ENCODE measurements at regions not wholly inside any gene's neighbourhood (a gene's known extent, or its start where the extent isn't known, plus 50 kb on each side); places are given as distances from the start of the nearest gene placed in this dataset.

- H3K36me3 ChIP-seq (ENCODE audit: control insufficient read depth in 2 of 2, insufficient read depth in 2 of 2, low read length in 1 of 2): no peaks in the 10 kb centered on the region
- H3K27ac ChIP-seq (ENCODE audit: low read depth in 1 of 2, low read length in 1 of 2): no peak overlapping the region
- H3K4me1 ChIP-seq (ENCODE audit: control insufficient read depth in 2 of 2, insufficient read depth in 2 of 2, low read length in 2 of 2): peaks cover 0 to 5% of the 10 kb centered on the region in 2 donors
- no peak overlapping the region for H3K4me3 ChIP-seq (ENCODE audit: low read length in 2 of 2)
- peaks cover 0 to 4% of the 10 kb centered on the region in 2 donors for H3K27me3 ChIP-seq (ENCODE audit: control insufficient read depth in 2 of 2, insufficient read depth in 1 of 2, low read length in 1 of 2)
- WGBS: 6% methylated on average over 4 of the region's 5 CpGs
- no peak for DNase-seq (ENCODE audit: low read depth in 6 of 9, low spot score in 9 of 9)
- H3K9me3 ChIP-seq (ENCODE audit: control insufficient read depth in 2 of 2, insufficient read depth in 1 of 2, low read length in 1 of 2): no peaks in the 10 kb centered on the region
Measured at GRCh38 chr22:22352371-22352999, 107.9 kb downstream of the VPREB1 start.

GRCh38 chr22:22355096-22355834 lies 110.7 kb downstream of the VPREB1 start:
- peaks cover 0 to 4% of the 10 kb centered on the region in 2 donors for H3K27me3 ChIP-seq (ENCODE audit: control insufficient read depth in 2 of 2, insufficient read depth in 1 of 2, low read length in 1 of 2)
- WGBS: 94% methylated on average over 9 of the region's 9 CpGs

GRCh38 chr22:22357024-22357883 lies 112.7 kb downstream of the VPREB1 start:
- no peak overlapping the region for H3K27ac ChIP-seq (ENCODE audit: low read depth in 1 of 2, low read length in 1 of 2)
- no peaks in the 10 kb centered on the region for H3K9me3 ChIP-seq (ENCODE audit: control insufficient read depth in 2 of 2, insufficient read depth in 1 of 2, low read length in 1 of 2)
- DNase-seq (ENCODE audit: low read depth in 6 of 9, low spot score in 9 of 9): peak in 8 of 9 donors; percentile 47 to 81 (median 56)
- 22% methylated on average over 14 of the region's 14 CpGs for WGBS
- peaks cover 0 to 2% of the 10 kb centered on the region in 2 donors for H3K4me1 ChIP-seq (ENCODE audit: control insufficient read depth in 2 of 2, insufficient read depth in 2 of 2, low read length in 2 of 2)
- H3K4me3 ChIP-seq (ENCODE audit: low read length in 2 of 2): no peak overlapping the region
- no peaks in the 10 kb centered on the region for H3K36me3 ChIP-seq (ENCODE audit: control insufficient read depth in 2 of 2, insufficient read depth in 2 of 2, low read length in 1 of 2)
- H3K27me3 ChIP-seq (ENCODE audit: control insufficient read depth in 2 of 2, insufficient read depth in 1 of 2, low read length in 1 of 2): peaks cover 0 to 4% of the 10 kb centered on the region in 2 donors

More at GRCh38 chr22:22355096-22355834, 110.7 kb downstream of the VPREB1 start:
- Histone ChIP-seq H3K27ac (ENCODE audit: low read depth in 1 of 2, low read length in 1 of 2) (no peak overlapping the region), H3K9me3 (ENCODE audit: control insufficient read depth in 2 of 2, insufficient read depth in 1 of 2, low read length in 1 of 2) (no peaks in the 10 kb centered on the region), H3K36me3 (ENCODE audit: control insufficient read depth in 2 of 2, insufficient read depth in 2 of 2, low read length in 1 of 2) (no peaks in the 10 kb centered on the region), H3K4me1 (ENCODE audit: control insufficient read depth in 2 of 2, insufficient read depth in 2 of 2, low read length in 2 of 2) (peaks cover 0 to 2% of the 10 kb centered on the region in 2 donors), H3K4me3 (ENCODE audit: low read length in 2 of 2) (no peak overlapping the region)
- DNase-seq (ENCODE audit: low read depth in 6 of 9, low spot score in 9 of 9): no peak

- no peak for DNase-seq (ENCODE audit: low read depth in 6 of 9, low spot score in 9 of 9)
- H3K4me1 ChIP-seq (ENCODE audit: control insufficient read depth in 2 of 2, insufficient read depth in 2 of 2, low read length in 2 of 2): peaks cover 0 to 2% of the 10 kb centered on the region in 2 donors
- no peak overlapping the region for H3K4me3 ChIP-seq (ENCODE audit: low read length in 2 of 2)
- H3K36me3 ChIP-seq (ENCODE audit: control insufficient read depth in 2 of 2, insufficient read depth in 2 of 2, low read length in 1 of 2): no peaks in the 10 kb centered on the region
- H3K9me3 ChIP-seq (ENCODE audit: control insufficient read depth in 2 of 2, insufficient read depth in 1 of 2, low read length in 1 of 2): no peaks in the 10 kb centered on the region
- H3K27me3 ChIP-seq (ENCODE audit: control insufficient read depth in 2 of 2, insufficient read depth in 1 of 2, low read length in 1 of 2): peaks cover 0 to 4% of the 10 kb centered on the region in 2 donors
- H3K27ac ChIP-seq (ENCODE audit: low read depth in 1 of 2, low read length in 1 of 2): no peak overlapping the region
- 82% methylated on average over 4 of the region's 4 CpGs for WGBS
Measured at GRCh38 chr22:22358152-22358551, 113.6 kb downstream of the VPREB1 start.

GRCh38 chr22:22358686-22359085 lies 114.1 kb downstream of the VPREB1 start:
- Histone ChIP-seq H3K27ac (ENCODE audit: low read depth in 1 of 2, low read length in 1 of 2) (no peak overlapping the region), H3K4me3 (ENCODE audit: low read length in 2 of 2) (no peak overlapping the region), H3K9me3 (ENCODE audit: control insufficient read depth in 2 of 2, insufficient read depth in 1 of 2, low read length in 1 of 2) (no peaks in the 10 kb centered on the region), H3K27me3 (ENCODE audit: control insufficient read depth in 2 of 2, insufficient read depth in 1 of 2, low read length in 1 of 2) (peaks cover 0 to 4% of the 10 kb centered on the region in 2 donors), H3K36me3 (ENCODE audit: control insufficient read depth in 2 of 2, insufficient read depth in 2 of 2, low read length in 1 of 2) (no peaks in the 10 kb centered on the region), H3K4me1 (ENCODE audit: control insufficient read depth in 2 of 2, insufficient read depth in 2 of 2, low read length in 2 of 2) (peaks cover 0 to 2% of the 10 kb centered on the region in 2 donors)
- 97% methylated on average over 2 of the region's 2 CpGs for WGBS
- DNase-seq (ENCODE audit: low read depth in 6 of 9, low spot score in 9 of 9): no peak

- Histone ChIP-seq H3K27me3 (ENCODE audit: control insufficient read depth in 2 of 2, insufficient read depth in 1 of 2, low read length in 1 of 2) (peaks cover 0 to 4% of the 10 kb centered on the region in 2 donors), H3K36me3 (ENCODE audit: control insufficient read depth in 2 of 2, insufficient read depth in 2 of 2, low read length in 1 of 2) (no peaks in the 10 kb centered on the region), H3K27ac (ENCODE audit: low read depth in 1 of 2, low read length in 1 of 2) (no peak overlapping the region), H3K4me3 (ENCODE audit: low read length in 2 of 2) (no peak overlapping the region), H3K9me3 (ENCODE audit: control insufficient read depth in 2 of 2, insufficient read depth in 1 of 2, low read length in 1 of 2) (no peaks in the 10 kb centered on the region), H3K4me1 (ENCODE audit: control insufficient read depth in 2 of 2, insufficient read depth in 2 of 2, low read length in 2 of 2) (peaks cover 0 to 2% of the 10 kb centered on the region in 2 donors)
- no peak for DNase-seq (ENCODE audit: low read depth in 6 of 9, low spot score in 9 of 9)
- WGBS: 94% methylated on average over 2 of the region's 2 CpGs
Measured at GRCh38 chr22:22359465-22359864, 114.9 kb downstream of the VPREB1 start.

- H3K27ac ChIP-seq (ENCODE audit: low read depth in 1 of 2, low read length in 1 of 2): no peak overlapping the region
- H3K4me1 ChIP-seq (ENCODE audit: control insufficient read depth in 2 of 2, insufficient read depth in 2 of 2, low read length in 2 of 2): peaks cover 0 to 2% of the 10 kb centered on the region in 2 donors
- H3K27me3 ChIP-seq (ENCODE audit: control insufficient read depth in 2 of 2, insufficient read depth in 1 of 2, low read length in 1 of 2): peaks cover 0 to 4% of the 10 kb centered on the region in 2 donors
- H3K4me3 ChIP-seq (ENCODE audit: low read length in 2 of 2): no peak overlapping the region
- H3K36me3 ChIP-seq (ENCODE audit: control insufficient read depth in 2 of 2, insufficient read depth in 2 of 2, low read length in 1 of 2): no peaks in the 10 kb centered on the region
- 94% methylated on average over 2 of the region's 2 CpGs for WGBS
- no peaks in the 10 kb centered on the region for H3K9me3 ChIP-seq (ENCODE audit: control insufficient read depth in 2 of 2, insufficient read depth in 1 of 2, low read length in 1 of 2)
- DNase-seq (ENCODE audit: low read depth in 6 of 9, low spot score in 9 of 9): no peak
Measured at GRCh38 chr22:22360014-22360413, 115.4 kb downstream of the VPREB1 start.

GRCh38 chr22:22362311-22362710 lies 117.7 kb downstream of the VPREB1 start:
- H3K27ac ChIP-seq (ENCODE audit: low read depth in 1 of 2, low read length in 1 of 2): no peak overlapping the region
- no peaks in the 10 kb centered on the region for H3K4me1 ChIP-seq (ENCODE audit: control insufficient read depth in 2 of 2, insufficient read depth in 2 of 2, low read length in 2 of 2)
- no peaks in the 10 kb centered on the region for H3K36me3 ChIP-seq (ENCODE audit: control insufficient read depth in 2 of 2, insufficient read depth in 2 of 2, low read length in 1 of 2)
- no peaks in the 10 kb centered on the region for H3K27me3 ChIP-seq (ENCODE audit: control insufficient read depth in 2 of 2, insufficient read depth in 1 of 2, low read length in 1 of 2)
- no peaks in the 10 kb centered on the region for H3K9me3 ChIP-seq (ENCODE audit: control insufficient read depth in 2 of 2, insufficient read depth in 1 of 2, low read length in 1 of 2)
- H3K4me3 ChIP-seq (ENCODE audit: low read length in 2 of 2): no peak overlapping the region
- no peak for DNase-seq (ENCODE audit: low read depth in 6 of 9, low spot score in 9 of 9)

GRCh38 chr22:22362936-22363335 lies 118.3 kb downstream of the VPREB1 start:
- Histone ChIP-seq H3K27ac (ENCODE audit: low read depth in 1 of 2, low read length in 1 of 2) (no peak overlapping the region), H3K4me1 (ENCODE audit: control insufficient read depth in 2 of 2, insufficient read depth in 2 of 2, low read length in 2 of 2) (no peaks in the 10 kb centered on the region), H3K9me3 (ENCODE audit: control insufficient read depth in 2 of 2, insufficient read depth in 1 of 2, low read length in 1 of 2) (no peaks in the 10 kb centered on the region), H3K36me3 (ENCODE audit: control insufficient read depth in 2 of 2, insufficient read depth in 2 of 2, low read length in 1 of 2) (no peaks in the 10 kb centered on the region), H3K4me3 (ENCODE audit: low read length in 2 of 2) (no peak overlapping the region), H3K27me3 (ENCODE audit: control insufficient read depth in 2 of 2, insufficient read depth in 1 of 2, low read length in 1 of 2) (no peaks in the 10 kb centered on the region)
- DNase-seq (ENCODE audit: low read depth in 6 of 9, low spot score in 9 of 9): no peak
- WGBS: 48% methylated on average over 6 of the region's 6 CpGs
